ENCODE measurements at regions not wholly inside any gene's neighbourhood (a gene's known extent, or its start where the extent isn't known, plus 50 kb on each side); places are given as distances from the start of the nearest gene placed in this dataset.

DNA sequence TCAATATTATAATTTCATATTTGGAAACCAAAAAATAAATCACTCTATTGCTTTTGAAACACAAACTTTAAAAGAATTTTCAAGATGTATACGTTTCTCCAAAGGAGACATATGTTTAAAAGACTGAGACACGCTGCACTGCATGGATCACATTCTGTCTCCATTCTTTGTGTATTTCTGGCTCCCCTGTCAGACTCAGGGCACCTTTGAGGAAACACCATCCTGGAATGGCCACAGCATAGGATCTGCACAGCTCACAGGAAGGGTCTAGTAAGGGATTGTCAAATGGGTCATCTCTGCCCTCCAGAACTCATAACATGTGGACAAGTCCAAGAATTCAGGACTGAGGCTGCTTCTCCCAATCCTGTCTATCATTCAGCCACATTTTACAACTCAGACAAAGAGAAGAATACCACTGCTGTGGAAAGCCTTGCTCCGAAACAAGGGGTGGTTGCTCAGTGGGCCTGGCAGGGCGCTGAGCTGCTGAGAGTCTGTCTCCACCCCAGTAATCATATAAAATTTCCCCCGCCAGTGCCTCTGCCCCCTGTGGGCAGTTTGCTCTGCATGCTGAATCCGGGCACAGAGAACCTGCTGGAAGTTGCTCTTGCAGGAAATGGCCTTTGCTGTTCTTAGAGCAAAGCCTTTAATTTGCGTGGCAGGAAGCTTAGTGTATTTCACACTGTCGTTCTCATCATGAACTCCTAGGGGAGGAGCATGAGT, 85.3 kb upstream of the KLHL29 start:
- intact Hi-C loops (cut with micrococcal nuclease; ENCODE audit: unreplicated experiment), result no loop called here
- CTCF ChIA-PET, result no interaction called here
- TF ChIP-seq, protein P1, sequence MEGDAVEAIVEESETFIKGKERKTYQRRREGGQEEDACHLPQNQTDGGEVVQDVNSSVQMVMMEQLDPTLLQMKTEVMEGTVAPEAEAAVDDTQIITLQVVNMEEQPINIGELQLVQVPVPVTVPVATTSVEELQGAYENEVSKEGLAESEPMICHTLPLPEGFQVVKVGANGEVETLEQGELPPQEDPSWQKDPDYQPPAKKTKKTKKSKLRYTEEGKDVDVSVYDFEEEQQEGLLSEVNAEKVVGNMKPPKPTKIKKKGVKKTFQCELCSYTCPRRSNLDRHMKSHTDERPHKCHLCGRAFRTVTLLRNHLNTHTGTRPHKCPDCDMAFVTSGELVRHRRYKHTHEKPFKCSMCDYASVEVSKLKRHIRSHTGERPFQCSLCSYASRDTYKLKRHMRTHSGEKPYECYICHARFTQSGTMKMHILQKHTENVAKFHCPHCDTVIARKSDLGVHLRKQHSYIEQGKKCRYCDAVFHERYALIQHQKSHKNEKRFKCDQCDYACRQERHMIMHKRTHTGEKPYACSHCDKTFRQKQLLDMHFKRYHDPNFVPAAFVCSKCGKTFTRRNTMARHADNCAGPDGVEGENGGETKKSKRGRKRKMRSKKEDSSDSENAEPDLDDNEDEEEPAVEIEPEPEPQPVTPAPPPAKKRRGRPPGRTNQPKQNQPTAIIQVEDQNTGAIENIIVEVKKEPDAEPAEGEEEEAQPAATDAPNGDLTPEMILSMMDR (IDR thresholded peaks at IDR 0.05; ENCODE audit: insufficient read depth in 1 of 2, low read depth in 1 of 2, low read length in 1 of 2, severe bottlenecking in 1 of 2, unreplicated experiment in 1 of 2), result no peak
- H3K36me3 ChIP-seq (ENCODE audit: control insufficient read depth, insufficient read depth, low read length), result no peaks in the 10 kb centered on the region
- no peak overlapping the region for H3K4me3 ChIP-seq (ENCODE audit: low read depth, low read length)
- Mint-ChIP-seq H3K9me3 (ENCODE audit: unreplicated experiment) (no peaks in the 10 kb centered on the region), H3K4me3 (ENCODE audit: unreplicated experiment) (no peak overlapping the region), H3K27ac (ENCODE audit: unreplicated experiment) (no peak overlapping the region), H3K36me3 (ENCODE audit: insufficient read depth, unreplicated experiment) (no peaks in the 10 kb centered on the region), H3K27me3 (ENCODE audit: insufficient read depth, unreplicated experiment) (peaks cover 16% of the 10 kb centered on the region), H3K4me1 (ENCODE audit: low read depth, unreplicated experiment) (no peaks in the 10 kb centered on the region)
- no peak for DNase-seq
- no peaks in the 10 kb centered on the region for H3K9me3 ChIP-seq
- POLR2A ChIA-PET, result no interaction called here
- H3K4me1 ChIP-seq, result no peaks in the 10 kb centered on the region
- H3K27me3 ChIP-seq (replicated peaks; ENCODE audit: control insufficient read depth, insufficient read depth, low read length), result no peaks in the 10 kb centered on the region
- no TSS peak for BruUV-seq (replicated peaks)

DNA sequence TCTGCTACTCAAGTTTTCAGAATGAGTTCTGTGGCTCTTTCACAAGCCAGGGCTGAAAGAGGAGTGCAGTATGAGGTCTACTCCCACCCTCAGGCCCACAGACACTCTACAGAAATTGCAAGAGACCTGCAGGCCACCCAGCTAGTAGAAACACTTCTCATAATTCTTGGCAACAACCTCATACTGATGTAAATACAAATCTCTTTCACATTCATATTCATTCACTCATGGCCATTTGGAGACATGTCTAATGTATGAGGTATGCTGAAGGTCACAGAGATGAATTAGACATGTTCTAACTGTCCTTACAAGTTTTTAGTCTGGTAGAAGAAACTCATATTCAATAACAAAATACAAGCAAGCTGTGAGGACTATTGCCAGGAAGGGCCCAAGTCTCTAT, 83.8 kb upstream of the KLHL29 start:
- intact Hi-C loops (cut with micrococcal nuclease; ENCODE audit: unreplicated experiment), result no loop called here
- BruUV-seq (replicated peaks), result no TSS peak
- Mint-ChIP-seq H3K4me3 (ENCODE audit: unreplicated experiment) (no peak overlapping the region), H3K9me3 (ENCODE audit: unreplicated experiment) (no peaks in the 10 kb centered on the region), H3K4me1 (ENCODE audit: low read depth, unreplicated experiment) (no peaks in the 10 kb centered on the region), H3K27me3 (ENCODE audit: insufficient read depth, unreplicated experiment) (peaks cover 20% of the 10 kb centered on the region), H3K36me3 (ENCODE audit: insufficient read depth, unreplicated experiment) (no peaks in the 10 kb centered on the region), H3K27ac (ENCODE audit: unreplicated experiment) (no peak overlapping the region)
- Histone ChIP-seq H3K4me3 (ENCODE audit: low read depth, low read length) (no peak overlapping the region), H3K4me1 (no peaks in the 10 kb centered on the region), H3K36me3 (ENCODE audit: control insufficient read depth, insufficient read depth, low read length) (no peaks in the 10 kb centered on the region), H3K9me3 (no peaks in the 10 kb centered on the region), H3K27me3 (replicated peaks; ENCODE audit: control insufficient read depth, insufficient read depth, low read length) (no peaks in the 10 kb centered on the region)
- ChIA-PET POLR2A (no interaction called here), CTCF (no interaction called here)
- no peak for DNase-seq
- TF ChIP-seq, protein P1 (IDR thresholded peaks at IDR 0.05; ENCODE audit: insufficient read depth in 1 of 2, low read depth in 1 of 2, low read length in 1 of 2, severe bottlenecking in 1 of 2, unreplicated experiment in 1 of 2), result no peak

- intact Hi-C loops (cut with micrococcal nuclease; ENCODE audit: unreplicated experiment), result no loop called here
- H3K36me3 ChIP-seq (ENCODE audit: control insufficient read depth, insufficient read depth, low read length), result no peaks in the 10 kb centered on the region
- no peaks in the 10 kb centered on the region for H3K27me3 ChIP-seq (replicated peaks; ENCODE audit: control insufficient read depth, insufficient read depth, low read length)
- H3K9me3 Mint-ChIP-seq (ENCODE audit: unreplicated experiment), result no peaks in the 10 kb centered on the region
- no peak overlapping the region for H3K4me3 ChIP-seq (ENCODE audit: low read depth, low read length)
- H3K4me1 Mint-ChIP-seq (ENCODE audit: low read depth, unreplicated experiment), result no peaks in the 10 kb centered on the region
- TF ChIP-seq, protein P1 (IDR thresholded peaks at IDR 0.05; ENCODE audit: insufficient read depth in 1 of 2, low read depth in 1 of 2, low read length in 1 of 2, severe bottlenecking in 1 of 2, unreplicated experiment in 1 of 2), result no peak
- CTCF ChIA-PET, result no interaction called here
- no TSS peak for BruUV-seq (replicated peaks)
- no peak for DNase-seq
- H3K9me3 ChIP-seq, result no peaks in the 10 kb centered on the region
- H3K36me3 Mint-ChIP-seq (ENCODE audit: insufficient read depth, unreplicated experiment), result no peaks in the 10 kb centered on the region
- POLR2A ChIA-PET, result no interaction called here
- no peaks in the 10 kb centered on the region for H3K4me1 ChIP-seq
- no peak overlapping the region for H3K4me3 Mint-ChIP-seq (ENCODE audit: unreplicated experiment)
- no peak overlapping the region for H3K27ac Mint-ChIP-seq (ENCODE audit: unreplicated experiment)
- H3K27me3 Mint-ChIP-seq (ENCODE audit: insufficient read depth, unreplicated experiment), result peaks cover 20% of the 10 kb centered on the region
Measured at GRCh38 chr2:23302591-23302990, 82.4 kb upstream of the KLHL29 start.

All from Caco-2 (cell line).